Suppressor macrophage treated with lipopolysaccharide for 1 hour (primary cell): ENCODE measurements at regions not wholly inside any gene's neighbourhood (a gene's known extent, or its start where the extent isn't known, plus 50 kb on each side); places are given as distances from the start of the nearest gene placed in this dataset.
"Not testable (repeated sequence)": the region's sequence is repeated elsewhere in the genome, so short reads cannot be mapped to it uniquely, and the experiment has no call there.

Experiments
- DNase-seq, 3 donors: peaks; one replicate each; pipeline ENCODE4 v3.0.0-alpha.2; 2020 to 2022

- peak; percentile 32 to 56 (median 41) for DNase-seq
Observed at GRCh38 chr17:30711626-30712507, 112.6 kb downstream of the CRLF3 start.

- not testable (repeated sequence) for DNase-seq
Observed at GRCh38 chr17:30711176-30711575, 113.3 kb downstream of the CRLF3 start.

DNA sequence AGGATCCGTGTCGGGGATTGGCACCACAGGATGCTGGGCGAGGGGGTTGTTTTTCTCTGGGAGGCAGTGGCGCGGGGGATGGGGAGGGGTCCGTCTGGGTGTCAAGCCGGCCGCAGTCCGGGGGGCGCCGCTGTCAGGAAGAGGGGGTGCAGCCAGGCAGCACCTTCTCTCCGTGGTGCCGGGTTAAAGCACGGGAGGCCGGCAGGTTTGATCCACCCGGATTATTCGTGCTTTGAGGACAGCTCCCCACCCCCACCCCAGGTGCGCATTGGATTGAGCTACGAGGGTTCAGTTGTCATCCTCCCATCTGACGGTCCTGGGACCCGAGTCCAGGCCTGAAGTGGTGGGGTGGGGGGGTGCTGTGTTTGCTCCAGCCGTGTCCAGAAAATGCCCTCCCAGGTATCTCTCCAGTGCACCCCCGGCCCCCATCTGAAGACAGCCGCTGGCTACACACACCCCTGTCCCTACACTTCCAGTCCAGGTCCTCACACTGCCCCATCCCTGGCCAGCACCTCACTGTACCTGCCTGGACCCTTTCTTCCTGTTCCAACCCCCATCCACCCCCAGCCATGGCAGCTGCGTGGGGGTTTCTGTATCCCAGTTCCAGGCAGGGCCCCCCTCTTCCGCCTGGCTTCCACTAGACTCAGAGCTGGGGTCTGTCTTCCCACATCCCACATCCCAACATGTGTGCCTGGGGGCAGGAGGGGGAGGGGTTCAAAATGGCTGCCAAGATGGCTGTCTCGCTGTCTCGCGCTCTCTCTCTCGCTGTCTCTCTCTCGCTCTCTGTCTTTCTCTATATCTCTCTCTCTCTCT is 114.0 kb downstream of the CRLF3 start:
- not testable (repeated sequence) for DNase-seq

GRCh38 chr17:30709561-30710275 is 114.8 kb downstream of the CRLF3 start:
- peak; percentile 28 to 58 (median 39) for DNase-seq

GRCh38 chr17:30709096-30709495 is 115.4 kb downstream of the CRLF3 start:
- peak in 1 of 3 donors; percentile 43 for DNase-seq

DNA sequence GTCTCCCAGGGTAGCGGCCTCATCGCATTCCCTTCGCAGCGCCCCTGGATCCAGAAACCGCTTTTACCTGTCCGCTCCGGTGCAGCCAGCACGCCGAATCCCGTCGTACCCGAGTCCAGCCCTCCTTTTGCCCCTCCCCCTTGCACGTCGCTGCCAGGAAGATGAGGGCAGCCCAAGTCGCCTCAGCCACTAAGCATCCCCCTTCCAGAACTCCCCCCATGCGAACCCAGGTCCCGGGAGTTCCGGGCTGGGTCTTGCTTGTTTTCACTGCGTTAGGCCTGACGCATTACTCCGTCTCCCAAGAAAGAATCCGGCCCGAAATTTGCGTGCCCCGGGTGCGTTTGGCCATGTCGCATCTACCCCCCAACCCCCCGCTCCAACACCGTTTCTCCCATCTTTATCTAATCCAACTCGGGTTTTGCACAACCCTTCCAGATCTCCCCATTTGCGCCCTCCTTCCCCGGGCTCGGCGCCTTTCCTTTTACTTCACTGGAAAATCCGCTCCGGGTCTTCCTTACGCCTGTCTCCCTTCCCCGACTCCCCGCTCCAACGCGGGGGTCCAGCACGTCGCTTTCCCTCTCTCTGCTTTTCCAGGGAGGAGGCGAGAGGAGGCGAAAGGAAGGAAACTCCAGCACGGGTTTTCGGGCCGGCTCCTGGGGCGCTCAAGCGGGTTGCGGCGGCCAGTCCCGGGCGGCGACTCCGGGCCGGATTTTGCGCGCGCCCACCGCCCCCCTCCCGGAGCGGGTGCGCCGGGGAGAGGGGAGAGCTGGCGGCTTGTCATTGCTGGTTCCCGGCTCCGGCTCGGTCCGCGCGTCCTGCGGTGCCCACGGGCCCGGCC is 116.0 kb downstream of the CRLF3 start:
- DNase-seq: peak; percentile 73 to 88 (median 79)

- DNase-seq: peak in 2 of 3 donors; percentile 13 to 27
Observed at GRCh38 chr17:30707724-30708240, 116.7 kb downstream of the CRLF3 start.

GRCh38 chr17:30706461-30707335 is 117.8 kb downstream of the CRLF3 start:
- DNase-seq: peak in 2 of 3 donors; percentile 15 to 25

DNA sequence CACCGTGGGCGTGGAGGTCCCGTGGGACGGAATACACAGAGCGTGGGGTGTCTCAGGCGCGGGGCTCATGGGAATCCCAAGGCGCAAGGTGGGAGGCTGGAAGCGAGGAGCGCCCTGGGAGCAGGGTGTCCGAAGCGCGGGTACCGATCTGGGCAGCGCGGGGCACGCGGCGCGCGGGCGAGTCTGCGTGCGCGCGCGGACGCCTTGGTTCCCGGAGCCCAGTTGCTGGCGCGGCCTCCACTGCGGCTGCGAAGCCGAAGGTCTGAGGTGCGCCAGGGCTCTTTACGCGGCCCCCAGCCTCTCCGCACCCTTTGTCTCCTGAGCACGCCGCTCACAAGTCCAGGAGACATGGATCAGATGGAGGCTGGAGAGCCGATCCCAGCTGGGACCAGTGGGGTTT is 118.5 kb downstream of the CRLF3 start:
- DNase-seq: peak in 1 of 3 donors; percentile 39

DNA sequence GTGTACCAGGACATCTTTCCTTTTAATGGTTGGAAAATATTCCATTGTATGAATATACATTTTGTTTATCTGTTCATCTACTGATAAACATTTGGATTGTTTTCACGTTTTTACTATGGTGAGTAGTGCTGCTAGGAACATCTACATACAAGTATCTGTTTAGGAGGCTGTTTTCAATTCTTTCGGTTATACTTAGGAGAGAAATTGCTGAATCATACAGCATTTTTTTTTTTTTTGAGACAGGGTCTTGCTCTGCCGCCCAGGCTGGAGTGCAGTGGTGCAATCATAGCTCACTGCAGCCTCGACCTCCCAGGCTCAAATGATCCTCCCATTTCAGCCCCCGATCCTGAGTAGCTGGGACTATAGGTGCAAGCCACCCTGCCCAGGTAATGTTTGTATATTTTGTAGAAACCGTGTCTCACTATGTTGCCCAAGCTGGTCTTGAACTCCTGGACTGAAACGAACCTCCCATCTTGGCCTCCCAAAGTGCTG is 122.9 kb downstream of the CRLF3 start:
- no peak for DNase-seq

GRCh38 chr17:30700833-30701232 is 123.7 kb downstream of the CRLF3 start:
- not testable (repeated sequence) for DNase-seq

GRCh38 chr17:30697619-30698460 is 126.7 kb downstream of the CRLF3 start:
- DNase-seq: peak; percentile 64 to 78 (median 67)

DNA sequence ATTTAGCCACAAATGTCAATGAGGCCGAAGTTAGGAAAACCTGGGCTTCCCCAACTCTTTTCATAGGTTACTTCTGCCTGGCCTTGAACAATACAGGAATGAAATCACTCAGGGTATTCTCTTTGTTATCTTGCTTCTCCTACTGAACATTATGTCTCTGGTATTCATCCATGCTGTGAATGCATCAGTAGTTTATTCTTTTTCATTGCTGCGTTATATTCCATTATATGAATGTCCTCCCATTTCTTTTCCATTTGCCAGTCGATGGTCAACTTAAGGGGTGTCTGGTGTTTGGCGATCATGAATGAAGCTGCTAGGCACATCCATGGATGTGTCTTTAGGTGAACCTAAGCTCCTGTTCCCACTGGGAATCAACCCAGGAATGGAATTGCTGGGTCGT is 128.3 kb downstream of the CRLF3 start:
- peak; percentile 26 to 48 (median 36) for DNase-seq

DNA sequence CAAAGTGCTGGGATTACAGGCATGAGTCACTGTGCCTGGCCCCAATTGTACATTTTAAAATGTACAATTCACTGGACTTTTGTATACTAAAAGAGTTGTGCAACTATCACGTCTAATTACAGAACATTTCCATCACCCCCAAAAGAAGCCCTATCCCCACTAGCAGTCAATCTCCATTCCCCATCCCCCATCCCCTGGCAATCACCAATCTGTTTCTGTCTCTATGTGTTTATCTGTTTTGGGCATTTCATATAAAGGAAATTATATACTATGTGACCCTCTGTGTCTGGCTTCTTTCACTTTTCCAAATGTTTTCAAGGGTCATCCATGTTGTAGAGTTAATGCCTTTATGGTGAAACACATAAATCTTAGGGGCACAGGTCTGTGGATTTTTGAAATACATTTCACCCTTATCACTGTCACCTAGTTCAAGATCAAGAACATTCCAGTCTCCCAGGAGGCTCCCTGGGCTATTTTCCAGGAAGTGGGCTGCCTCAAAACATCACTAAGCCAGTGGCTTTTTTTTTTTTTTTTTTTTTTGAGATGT is 129.2 kb downstream of the CRLF3 start:
- not testable (repeated sequence) for DNase-seq

- DNase-seq: peak; percentile 62 to 71 (median 64)
Observed at GRCh38 chr17:30693772-30694171, 130.7 kb downstream of the CRLF3 start.

GRCh38 chr17:30689266-30690000 is 135.1 kb downstream of the CRLF3 start:
- not testable (repeated sequence) for DNase-seq

GRCh38 chr17:30686538-30687479 is 137.7 kb downstream of the CRLF3 start:
- peak in 1 of 3 donors; percentile 17 for DNase-seq
